K562 (cell line): ENCODE measurements at regions not wholly inside any gene's neighbourhood (a gene's known extent, or its start where the extent isn't known, plus 50 kb on each side); places are given as distances from the start of the nearest gene placed in this dataset.

Source experiments
- ARID1B ChIP-seq: fragments of 450-650 bp; IDR thresholded peaks from 2 replicates; pipeline ENCODE4 v1.6.1; 2016; ENCODE audit warnings: antibody characterized with exemption, mild to moderate bottlenecking, inconsistent platforms
- ARNT ChIP-seq, 2 experiments: fragments of 450-650 bp; IDR thresholded peaks; 2 replicates each; pipeline ENCODE4 v1.6.1; 2016; ENCODE audit warnings: mild to moderate bottlenecking in 1 of 2
- ATF2 ChIP-seq: sonication (generic); formaldehyde crosslinking; IDR thresholded peaks from 2 replicates; pipeline ENCODE4 v1.8.1; 2022; ENCODE audit warnings: missing genetic modification reagents
- ATF3 ChIP-seq, 2 experiments: fragments of 450-650 bp in 1 of 2; sonication (generic) in 1 of 2; formaldehyde crosslinking in 1 of 2; IDR thresholded peaks in 1 of 2; conservative IDR thresholded peaks in 1 of 2; 2 replicates each; pipeline versions ENCODE4 v1.6.1 to v1.8.1; 2016 to 2023; ENCODE audit warnings: mild to moderate bottlenecking in 2 of 2, moderate library complexity in 2 of 2, inconsistent platforms in 1 of 2, missing genetic modification reagents in 1 of 2
- CTCF ChIP-seq, 3 experiments: IDR thresholded peaks in 2 of 3; conservative IDR thresholded peaks in 1 of 3; 2 replicates each; pipeline ENCODE4 v1.5.1; 2011 to 2012; ENCODE audit warnings: low read length in 3 of 3, mild to moderate bottlenecking in 3 of 3, control low read depth in 2 of 3, improper control_type of control experiment in 1 of 3, inconsistent platforms in 1 of 3, low read depth in 1 of 3, mixed read lengths in 1 of 3, moderate library complexity in 1 of 3; ENCODE audit not compliant: insufficient read depth in 2 of 3
- EHMT2 ChIP-seq: fragments of 450-650 bp; IDR thresholded peaks from 2 replicates; pipeline ENCODE4 v1.6.1; 2018; ENCODE audit warnings: antibody characterized with exemption
- FOSL1 ChIP-seq: fragments of 200-800 bp; sonication (Bioruptor generic); conservative IDR thresholded peaks from 2 replicates; pipeline ENCODE4 v1.6.1; 2016; ENCODE audit warnings: missing genetic modification characterization, missing compliant biosample characterization
- JUND ChIP-seq, 2 experiments: IDR thresholded peaks; 2 replicates in 1 of 2; 3 replicates in 1 of 2; pipeline ENCODE4 v1.6.1; 2011; ENCODE audit warnings: borderline replicate concordance in 2 of 2, low read depth in 2 of 2, low read length in 2 of 2, improper control_type of control experiment in 1 of 2, missing biosample characterization in 1 of 2, missing genetic modification characterization in 1 of 2, missing genetic modification reagents in 1 of 2
- LCOR ChIP-seq: sonication (generic); formaldehyde crosslinking; IDR thresholded peaks from 2 replicates; pipeline ENCODE4 v1.8.0; 2022; ENCODE audit warnings: mild to moderate bottlenecking, missing genetic modification reagents
- SIRT6 ChIP-seq: IDR thresholded peaks from one replicate; pipeline ENCODE4 v1.6.1; 2012; ENCODE audit warnings: low read depth, mild to moderate bottlenecking, control low read depth, inconsistent platforms, low read length, moderate library complexity
- UBTF ChIP-seq, 2 experiments: IDR thresholded peaks; 2 replicates each; pipeline ENCODE4 v1.6.1; 2012; ENCODE audit warnings: improper control_type of control experiment in 2 of 2, low read depth in 2 of 2, low read length in 2 of 2, borderline replicate concordance in 1 of 2
- ZNF518B ChIP-seq: fragments of 250-450 bp; sonication (Bioruptor Pico); IDR thresholded peaks from 2 replicates; pipeline ENCODE4 v1.5.0; 2021; ENCODE audit warnings: mild to moderate bottlenecking, moderate library complexity

GRCh38 chr7:66502230-66503035 lies 126.2 kb upstream of the KCTD7 start (continued):
- peak; percentile 94 for TF ChIP-seq JUND (IDR thresholded peaks at IDR 0.05; ENCODE audit: borderline replicate concordance, low read depth, low read length)
- TF ChIP-seq JUND (tag; IDR thresholded peaks at IDR 0.05; ENCODE audit: borderline replicate concordance, low read depth, low read length) = peak; percentile 86; the same call in 2 of the 3 replicates
- no peak for TF ChIP-seq UBTF (IDR thresholded peaks at IDR 0.05; ENCODE audit: borderline replicate concordance in 1 of 2, low read depth in 2 of 2, low read length in 2 of 2)
- peak; percentile 85 for TF ChIP-seq FOSL1 (tag)
- TF ChIP-seq CTCF (IDR thresholded peaks at IDR 0.05 in 2 of 3, conservative IDR thresholded peaks at IDR 0.05 in 1 of 3; ENCODE audit: insufficient read depth in 2 of 3, low read depth in 1 of 3, low read length in 3 of 3) = 0 out of 6 replicates have a peak, but pooled peaks of 1 of the 3 experiments have one; percentile 34
- TF ChIP-seq ATF2 (CRISPR knock-in tag) = no peak
- TF ChIP-seq EHMT2 = peak; percentile 46; the same call in 1 of the 2 replicates
- TF ChIP-seq ATF3 (IDR thresholded peaks at IDR 0.05) = peak; percentile 85
- TF ChIP-seq ATF3 (CRISPR knock-in tag; conservative IDR thresholded peaks at IDR 0.05) = no peak
- 0 out of 2 replicates have a peak, but pooled peaks have one; percentile 47 for TF ChIP-seq LCOR (CRISPR knock-in tag)
- TF ChIP-seq ARNT (IDR thresholded peaks at IDR 0.05) = no peak
- TF ChIP-seq ARID1B = 0 out of 2 replicates have a peak, but pooled peaks have one; percentile 29
- no peak for TF ChIP-seq SIRT6
- no peak for TF ChIP-seq ZNF518B (CRISPR knock-in tag)
